Activated CD4-positive, alpha-beta T cell treated with anti-CD3 and anti-CD28 coated beads for 4 hours (primary cell): ENCODE measurements at regions not wholly inside any gene's neighbourhood (a gene's known extent, or its start where the extent isn't known, plus 50 kb on each side); places are given as distances from the start of the nearest gene placed in this dataset.

Experiments
- DNase-seq, 2 donors: peaks; one replicate each; pipeline ENCODE4 v3.0.0-alpha.2; 2020

- no peak for DNase-seq
Observed at GRCh38 chr10:110442746-110443145, 55.0 kb upstream of the DUSP5 start.

GRCh38 chr10:110443239-110444003, 54.3 kb upstream of the DUSP5 start:
- DNase-seq = no peak

DNA sequence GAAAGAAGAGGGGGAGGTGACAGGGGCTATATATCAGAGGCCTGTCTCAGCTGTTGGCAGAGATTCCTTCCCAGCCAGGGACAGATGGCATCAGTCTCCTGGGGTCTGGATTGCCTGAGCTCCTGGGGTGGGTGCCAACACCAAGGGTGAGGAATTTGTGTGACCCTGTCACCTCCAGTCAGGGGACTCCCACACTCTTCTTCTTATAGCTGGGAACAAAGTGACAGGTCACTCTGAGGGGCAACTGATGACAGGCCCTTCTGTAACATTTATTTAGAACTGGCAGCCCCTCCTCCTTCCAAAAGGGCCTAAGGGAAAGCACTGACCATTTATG, 53.7 kb upstream of the DUSP5 start:
- DNase-seq = no peak

GRCh38 chr10:110445871-110446270, 51.8 kb upstream of the DUSP5 start:
- no peak for DNase-seq

DNA sequence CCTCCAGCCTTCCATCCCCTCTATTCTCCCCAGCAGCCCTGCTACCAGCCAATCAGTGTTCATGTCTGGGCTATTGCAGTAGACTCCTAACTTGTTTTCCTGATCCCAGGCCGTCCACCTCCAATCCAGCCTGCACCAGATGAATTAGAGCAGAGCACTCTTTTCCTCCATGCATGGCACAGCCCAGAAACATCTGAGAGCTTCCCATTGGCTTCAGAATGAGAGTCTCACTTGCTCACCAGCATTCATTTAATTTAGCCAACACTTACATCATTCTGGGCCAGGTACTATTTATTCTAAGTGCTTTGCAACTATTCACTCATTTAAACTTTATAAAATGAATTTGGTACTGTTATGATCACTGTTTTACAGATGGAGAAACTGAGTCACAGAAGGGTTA, 51.4 kb upstream of the DUSP5 start:
- DNase-seq = no peak

DNA sequence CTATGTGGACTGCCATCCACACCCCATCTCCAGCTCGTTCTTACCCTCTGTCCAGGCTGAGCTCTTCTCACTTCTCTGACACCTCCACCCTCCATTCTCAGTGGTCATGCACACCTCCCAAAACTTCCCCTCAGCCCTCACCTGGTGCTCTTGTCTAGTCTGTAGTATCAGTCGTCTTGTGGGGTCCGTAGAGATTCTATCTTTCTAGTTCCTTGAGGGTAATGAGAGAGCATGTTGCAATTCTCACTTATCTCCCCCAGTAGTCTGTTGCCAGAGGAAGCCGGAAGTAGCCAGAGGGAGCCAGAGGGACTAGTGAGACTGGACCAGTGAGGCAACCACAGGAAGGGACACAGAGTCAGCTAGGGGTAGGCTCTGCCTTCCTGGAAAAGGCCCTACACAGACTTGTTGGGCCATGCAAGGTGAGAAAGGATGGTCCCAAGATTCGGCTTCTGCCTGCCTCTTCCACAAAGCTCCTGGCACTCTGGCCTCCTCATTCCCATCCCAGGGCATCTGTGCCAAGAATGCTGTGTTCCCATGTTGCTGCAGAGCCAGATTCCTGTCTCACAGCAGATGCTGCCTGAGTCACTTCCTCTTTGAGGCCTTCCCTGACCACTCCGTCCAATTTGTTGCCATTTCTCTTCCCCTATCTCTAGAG, 50.6 kb upstream of the DUSP5 start:
- DNase-seq = no peak

- no peak for DNase-seq
Observed at GRCh38 chr10:110447886-110448285, 49.8 kb upstream of the DUSP5 start.
